H1 (cell line): ENCODE measurements at regions not wholly inside any gene's neighbourhood (a gene's known extent, or its start where the extent isn't known, plus 50 kb on each side); places are given as distances from the start of the nearest gene placed in this dataset.

ENCODE experiments used
- CTCF ChIA-PET: fragments of 300-600 bp; sonication (Branson Sonifier 250); formaldehyde crosslinking; loops from one replicate; lab custom pipeline; 2021; ENCODE audit not compliant: partially characterized antibody; lab: Charles Lee
- POLR2A ChIA-PET: fragments of 300-600 bp; sonication (Branson Sonifier 250); formaldehyde crosslinking; loops from one replicate; lab custom pipeline; 2021; ENCODE audit warnings: inconsistent platforms; ENCODE audit not compliant: partially characterized antibody; lab: Charles Lee
- DNase-seq, 2 experiments: peaks; one replicate each; pipeline versions ENCODE4 v3.0.0 to v3.0.0-alpha.2; 2010 to 2022; ENCODE audit warnings: low spot score in 2 of 2, low read depth in 1 of 2, mixed read lengths in 1 of 2
- FAIRE-seq: peaks from 2 replicates; lab custom pipeline; 2011; peaks lifted over from hg19 to GRCh38; lab: Jason Lieb, UNC
- H2AFZ ChIP-seq: 2 replicates; pipeline ENCODE4 v1.8.1; 2012; ENCODE audit warnings: low read length, inconsistent platforms
- H2AK5ac ChIP-seq: 2 replicates; pipeline ENCODE4 v1.6.1; 2013; ENCODE audit warnings: low read depth, low read length
- H2BK120ac ChIP-seq: replicated peaks from 2 replicates; pipeline ENCODE3; 2013; ENCODE audit warnings: low read depth, low read length, inconsistent platforms
- H2BK12ac ChIP-seq: 2 replicates; pipeline ENCODE4 v1.6.1; 2013; ENCODE audit warnings: low read depth, low read length
- H2BK15ac ChIP-seq: 2 replicates; pipeline ENCODE4 v1.6.1; 2013; ENCODE audit warnings: low read length
- H2BK20ac ChIP-seq: 2 replicates; pipeline ENCODE4 v1.6.1; 2013; ENCODE audit warnings: low read length
- H2BK5ac ChIP-seq: 2 replicates; pipeline ENCODE4 v1.6.1; 2013; ENCODE audit warnings: low read depth, low read length
- H3K14ac ChIP-seq: 2 replicates; pipeline ENCODE4 v1.6.1; 2013; ENCODE audit warnings: inconsistent platforms; ENCODE audit not compliant: insufficient read length
- H3K18ac ChIP-seq: 2 replicates; pipeline ENCODE4 v1.6.1; 2013; ENCODE audit warnings: low read length; ENCODE audit errors: extremely low read depth
- H3K23ac ChIP-seq: 2 replicates; pipeline ENCODE4 v1.6.1; 2013; ENCODE audit warnings: inconsistent platforms; ENCODE audit not compliant: insufficient read length
- H3K23me2 ChIP-seq: 2 replicates; pipeline ENCODE4 v1.6.1; 2013; ENCODE audit warnings: low read depth, low read length
- H3K27ac ChIP-seq: 2 replicates; pipeline ENCODE4 v1.6.1; 2011; ENCODE audit warnings: low read depth, low read length, inconsistent platforms
- H3K27me3 ChIP-seq, 4 experiments: replicated peaks in 1 of 4; 1 replicate in 1 of 4; 2 replicates in 3 of 4; pipeline versions ENCODE4 v1.6.1 to v1.8.1; 2011 to 2013; ENCODE audit warnings: low read length in 3 of 4, mild to moderate bottlenecking in 3 of 4, inconsistent platforms in 2 of 4, mixed read lengths in 2 of 4, moderate library complexity in 1 of 4; ENCODE audit not compliant: control insufficient read depth in 3 of 4, insufficient read depth in 3 of 4; ENCODE audit errors: extremely low read depth in 1 of 4
- H3K36me3 ChIP-seq, 4 experiments: 2 replicates each; pipeline versions ENCODE4 v1.6.1 to v1.8.1; 2011 to 2013; ENCODE audit warnings: mild to moderate bottlenecking in 4 of 4, low read length in 3 of 4, moderate library complexity in 2 of 4, control low read depth in 1 of 4, inconsistent platforms in 1 of 4; ENCODE audit not compliant: insufficient read depth in 4 of 4, control insufficient read depth in 2 of 4
- H3K4ac ChIP-seq: replicated peaks from 2 replicates; pipeline ENCODE3; 2013; ENCODE audit warnings: low read length, low read depth, mixed read lengths, inconsistent platforms; ENCODE audit not compliant: insufficient read length
- H3K4me1 ChIP-seq, 4 experiments: replicated peaks in 1 of 4; 1 replicate in 1 of 4; 2 replicates in 3 of 4; pipeline versions ENCODE4 v1.6.1 to v1.8.1; 2011 to 2013; ENCODE audit warnings: low read length in 3 of 4, inconsistent platforms in 2 of 4, mixed read lengths in 1 of 4; ENCODE audit not compliant: insufficient read depth in 4 of 4, control insufficient read depth in 3 of 4
- H3K4me2 ChIP-seq, 2 experiments: 2 replicates each; pipeline versions ENCODE4 v1.6.1 to v1.8.1; 2011 to 2013; ENCODE audit warnings: low read depth in 2 of 2, low read length in 2 of 2, control low read depth in 1 of 2, inconsistent platforms in 1 of 2, mild to moderate bottlenecking in 1 of 2; ENCODE audit not compliant: insufficient read depth in 1 of 2
- H3K4me3 ChIP-seq, 4 experiments: fragments of 200-600, 300-600 bp in 1 of 4; sonication (generic), shearing (Covaris generic), sonication (Bioruptor Twin) in 1 of 4; 2 replicates each; pipeline versions ENCODE4 v1.5.1 to v1.8.1; 2011 to 2016; ENCODE audit warnings: low read length in 4 of 4, low read depth in 3 of 4, control low read depth in 2 of 4, inconsistent platforms in 2 of 4, mild to moderate bottlenecking in 2 of 4, mixed read lengths in 1 of 4, moderate library complexity in 1 of 4; ENCODE audit not compliant: insufficient read depth in 2 of 4; ENCODE audit errors: extremely low read depth in 1 of 4
- H3K56ac ChIP-seq: replicated peaks from 2 replicates; pipeline ENCODE3; 2013; ENCODE audit warnings: low read depth, mild to moderate bottlenecking, mixed read lengths, low read length, inconsistent platforms; ENCODE audit not compliant: insufficient read length
- H3K79me1 ChIP-seq: 2 replicates; pipeline ENCODE4 v1.6.1; 2013; ENCODE audit warnings: low read depth, low read length, control low read depth
- H3K79me2 ChIP-seq, 2 experiments: 2 replicates each; pipeline versions ENCODE4 v1.6.1 to v1.8.1; 2012 to 2013; ENCODE audit warnings: low read length in 2 of 2, mild to moderate bottlenecking in 2 of 2, inconsistent platforms in 1 of 2; ENCODE audit not compliant: insufficient read depth in 2 of 2, control insufficient read depth in 1 of 2
- H3K9ac ChIP-seq, 4 experiments: replicated peaks in 1 of 4; 1 replicate in 1 of 4; 2 replicates in 3 of 4; pipeline versions ENCODE4 v1.6.1 to v1.8.1; 2011 to 2013; ENCODE audit warnings: low read depth in 3 of 4, low read length in 3 of 4, control low read depth in 2 of 4, mild to moderate bottlenecking in 2 of 4, moderate library complexity in 2 of 4, inconsistent platforms in 1 of 4; ENCODE audit errors: extremely low read depth in 1 of 4
- H3K9me3 ChIP-seq, 2 experiments: 2 replicates each; pipeline versions ENCODE4 v1.6.1 to v1.8.1; 2012 to 2013; ENCODE audit warnings: mild to moderate bottlenecking in 2 of 2, moderate library complexity in 2 of 2, control low read depth in 1 of 2, inconsistent platforms in 1 of 2, low read depth in 1 of 2, low read length in 1 of 2, mixed read lengths in 1 of 2; ENCODE audit not compliant: insufficient read depth in 2 of 2
- H4K20me1 ChIP-seq, 2 experiments: replicated peaks in 1 of 2; 2 replicates each; pipeline versions ENCODE3 to v1.8.1; 2011 to 2013; ENCODE audit warnings: inconsistent platforms in 2 of 2, low read length in 2 of 2, mild to moderate bottlenecking in 1 of 2; ENCODE audit not compliant: insufficient read depth in 2 of 2, control insufficient read depth in 1 of 2
- H4K5ac ChIP-seq: 2 replicates; pipeline ENCODE4 v1.6.1; 2013; ENCODE audit warnings: low read length, low read depth, mixed read lengths, inconsistent platforms; ENCODE audit not compliant: insufficient read length
- H4K8ac ChIP-seq: 2 replicates; pipeline ENCODE4 v1.8.0; 2013; ENCODE audit warnings: mild to moderate bottlenecking, moderate library complexity, low read length, inconsistent platforms; ENCODE audit not compliant: insufficient read depth; ENCODE audit errors: extremely low read depth
- H4K91ac ChIP-seq: replicated peaks from 2 replicates; pipeline ENCODE3; 2013; ENCODE audit warnings: low read length, mixed read lengths, inconsistent platforms; ENCODE audit not compliant: insufficient read length
- ASH2L ChIP-seq: fragments of 200-600, 300-600 bp; sonication (generic); IDR thresholded peaks from one replicate; pipeline ENCODE4 v1.7.1; 2017; ENCODE audit warnings: low read length
- ATF2 ChIP-seq: IDR thresholded peaks from 2 replicates; pipeline ENCODE4 v1.6.1; 2012; ENCODE audit warnings: low read length, inconsistent platforms
- ATF3 ChIP-seq: IDR thresholded peaks from 2 replicates; pipeline ENCODE4 v1.6.1; 2011; ENCODE audit warnings: low read depth, mild to moderate bottlenecking, low read length; ENCODE audit not compliant: insufficient read depth
- BCL11A ChIP-seq, 2 experiments: IDR thresholded peaks; one replicate each; pipeline ENCODE4 v1.6.1; 2011; ENCODE audit warnings: low read depth in 2 of 2, low read length in 2 of 2, mild to moderate bottlenecking in 2 of 2
- E2F6 ChIP-seq: IDR thresholded peaks from 2 replicates; pipeline ENCODE4 v1.6.1; 2012; ENCODE audit warnings: inconsistent platforms
- EGR1 ChIP-seq: IDR thresholded peaks from 2 replicates; pipeline ENCODE4 v1.6.1; 2011; ENCODE audit warnings: low read depth, low read length, borderline replicate concordance
- GABPA ChIP-seq: IDR thresholded peaks from 2 replicates; pipeline ENCODE4 v1.6.1; 2011; ENCODE audit warnings: mild to moderate bottlenecking, low read length, moderate library complexity, borderline replicate concordance; ENCODE audit not compliant: insufficient read depth
- GTF2F1 ChIP-seq: IDR thresholded peaks from 2 replicates; pipeline ENCODE4 v1.6.1; 2012; ENCODE audit warnings: low read depth, low read length, improper control_type of control experiment, borderline replicate concordance
- PHF8 ChIP-seq: fragments of 200-600 bp; sonication (generic); conservative IDR thresholded peaks from 2 replicates; pipeline ENCODE4 v1.7.1; 2012; ENCODE audit warnings: low read depth, mild to moderate bottlenecking, inconsistent platforms, low read length, moderate library complexity
- SIRT6 ChIP-seq: IDR thresholded peaks from one replicate; pipeline ENCODE4 v1.7.1; 2012; ENCODE audit warnings: low read length, inconsistent platforms
- TBP ChIP-seq: IDR thresholded peaks from 2 replicates; pipeline ENCODE4 v1.6.1; 2011; ENCODE audit warnings: low read depth, low read length, improper control_type of control experiment
- WGBS, 2 experiments: shearing (Covaris generic) in 1 of 2; methylation state at CpG; one replicate each; pipeline versions ENCODE4 v1.1.6 to v1.1.7; 2013 to 2015; ENCODE audit warnings: low lambda C conversion rate in 2 of 2, mixed read lengths in 2 of 2, inconsistent platforms in 1 of 2, low coverage in 1 of 2, missing lambda C conversion rate in 1 of 2; ENCODE audit not compliant: insufficient replicate concordance in 2 of 2, insufficient coverage in 1 of 2, insufficient read length in 1 of 2; ENCODE audit errors: extremely low coverage in 1 of 2, missing lambda C conversion rate in 1 of 2; 5-methylcytosine and 5-hydroxymethylcytosine counted together

- H3K23ac ChIP-seq = no peak overlapping the region
- H3K9ac ChIP-seq = no peak overlapping the region
- no peak overlapping the region for H4K8ac ChIP-seq
- H3K79me2 ChIP-seq = no peaks in the 10 kb centered on the region
- POLR2A ChIA-PET = no interaction called here
- peaks cover 1 to 28% (median 14%) of the 10 kb centered on the region in 4 experiments; a peak in 5 of 7 replicates for H3K4me1 ChIP-seq
- H3K9me3 ChIP-seq = no peaks in the 10 kb centered on the region
- no peak overlapping the region for H2BK20ac ChIP-seq
- H3K27me3 ChIP-seq = no peaks in the 10 kb centered on the region
- H4K5ac ChIP-seq = no peak overlapping the region
- DNase-seq (no peak), FAIRE-seq (no peak)
- no peak overlapping the region for H2BK15ac ChIP-seq
- H2BK120ac ChIP-seq = no peak overlapping the region
- TF ChIP-seq TBP = no peak
- TF ChIP-seq GTF2F1 = no peak
- TF ChIP-seq ASH2L = no peak
- no peak for TF ChIP-seq ATF3
- TF ChIP-seq ATF2 = no peak
- TF ChIP-seq BCL11A (IDR thresholded peaks at IDR 0.05; ENCODE audit: low read depth in 2 of 2, low read length in 2 of 2) = no peak
- TF ChIP-seq E2F6 = no peak
- no peak for TF ChIP-seq EGR1
- TF ChIP-seq SIRT6 = no peak
- TF ChIP-seq GABPA = no peak
- TF ChIP-seq PHF8 = no peak
- H3K27ac ChIP-seq = no peak overlapping the region
- no peak overlapping the region for H2BK12ac ChIP-seq
- H3K4ac ChIP-seq = no peak overlapping the region
- H3K23me2 ChIP-seq = no peaks in the 10 kb centered on the region
- H2BK5ac ChIP-seq = no peak overlapping the region
- 91% methylated on average over 3 of the region's 3 CpGs; no CpG with 5 or more reads in 1 of the 2 experiments for WGBS, 2 experiments
- peak overlapping the region in 1 of 2 experiments; percentile 21; a peak in 1 of 4 replicates for H3K4me2 ChIP-seq
- H3K56ac ChIP-seq = no peak overlapping the region
- no peak overlapping the region for H2AK5ac ChIP-seq
- no peak overlapping the region for H3K14ac ChIP-seq
- no peak overlapping the region for H2AFZ ChIP-seq
- CTCF ChIA-PET = interaction anchor here (0.6 kb wide), 4 partner anchors 37 to 1673 kb away, joined by 3 to 4 read pairs (median 4); no protein-coding TSS in a partner anchor
- no peak overlapping the region for H4K91ac ChIP-seq
- no peaks in the 10 kb centered on the region for H3K36me3 ChIP-seq
- no peaks in the 10 kb centered on the region for H3K79me1 ChIP-seq
- H3K18ac ChIP-seq = no peak overlapping the region
- H3K4me3 ChIP-seq = no peak overlapping the region
- H4K20me1 ChIP-seq = no peaks in the 10 kb centered on the region
These were observed 248.1 kb downstream of the MEIS1 start for GRCh38 chr2:66683064-66683463.
